Amniotic epithelial cell (primary cell): ENCODE measurements at regions not wholly inside any gene's neighbourhood (a gene's known extent, or its start where the extent isn't known, plus 50 kb on each side); places are given as distances from the start of the nearest gene placed in this dataset.
A peak's percentile ranks its signal among the peaks of the same experiment; 100 is the strongest.
"Not testable (repeated sequence)": the region's sequence is repeated elsewhere in the genome, so short reads cannot be mapped to it uniquely, and the experiment has no call there.

Experiments used
- DNase-seq: peaks from one replicate; pipeline ENCODE4 v3.0.0-alpha.2; 2010; ENCODE audit warnings: low read depth

GRCh38 chr7:50915621-50916020 lies 132.9 kb upstream of the GRB10 start:
- no peak for DNase-seq

DNA sequence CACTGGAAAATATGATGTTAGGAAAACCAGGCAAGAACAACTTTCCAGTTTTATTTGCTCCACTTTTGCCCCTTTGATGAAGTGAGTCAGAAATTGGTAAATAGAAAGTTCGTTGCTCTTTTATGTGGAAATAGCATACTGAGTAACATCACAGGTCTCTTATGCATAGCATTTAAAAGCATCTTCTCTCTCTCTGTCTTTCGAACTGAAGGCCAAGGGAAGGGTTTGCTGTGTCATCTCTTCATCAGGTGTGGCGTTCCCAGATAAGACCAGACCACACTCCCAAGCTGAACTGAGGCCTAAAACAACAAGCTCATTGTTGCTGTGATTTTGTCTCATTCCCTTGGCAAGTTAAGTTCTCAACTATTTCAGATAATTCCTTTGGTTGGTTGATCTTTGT lies 131.8 kb upstream of the GRB10 start:
- no peak for DNase-seq

- DNase-seq, result no peak
These were observed 126.1 kb upstream of the GRB10 start for GRCh38 chr7:50908628-50909290.

DNA sequence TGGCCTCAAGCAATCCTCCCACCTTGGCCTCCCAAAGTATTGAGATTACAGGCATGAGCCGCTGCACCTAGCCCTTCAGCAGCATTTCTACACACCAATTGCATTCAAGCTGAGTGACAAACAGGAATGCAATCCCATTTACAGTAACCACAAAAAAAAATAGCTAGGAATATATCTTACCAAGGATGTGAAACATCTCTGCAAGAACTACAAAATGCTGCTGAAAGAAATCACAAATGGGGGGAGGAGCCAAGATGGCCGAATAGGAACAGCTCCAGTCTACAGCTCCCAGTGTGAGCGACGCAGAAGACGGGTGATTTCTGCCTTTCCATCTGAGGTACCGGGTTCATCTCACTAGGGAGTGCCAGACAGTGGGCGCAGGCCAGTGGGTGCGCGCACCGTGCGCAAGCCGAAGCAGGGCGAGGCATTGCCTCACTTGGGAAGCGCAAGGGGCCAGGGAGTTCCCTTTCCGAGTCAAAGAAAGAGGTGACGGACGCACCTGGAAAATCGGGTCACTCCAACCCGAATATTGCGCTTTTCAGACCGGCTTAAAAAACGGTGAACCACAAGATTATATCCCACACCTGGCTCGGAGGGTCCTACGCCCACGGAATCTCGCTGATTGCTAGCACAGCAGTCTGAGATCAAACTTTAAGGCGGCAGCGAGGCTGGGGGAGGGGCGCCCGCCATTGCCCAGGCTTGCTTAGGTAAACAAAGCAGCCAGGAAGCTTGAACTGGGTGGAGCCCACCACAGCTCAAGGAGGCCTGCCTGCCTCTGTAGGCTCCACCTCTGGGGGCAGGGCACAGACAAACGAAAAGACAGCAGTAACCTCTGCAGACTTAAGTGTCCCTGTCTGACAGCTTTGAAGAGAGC lies 116.1 kb upstream of the GRB10 start:
- DNase-seq, result not testable (repeated sequence)

DNA sequence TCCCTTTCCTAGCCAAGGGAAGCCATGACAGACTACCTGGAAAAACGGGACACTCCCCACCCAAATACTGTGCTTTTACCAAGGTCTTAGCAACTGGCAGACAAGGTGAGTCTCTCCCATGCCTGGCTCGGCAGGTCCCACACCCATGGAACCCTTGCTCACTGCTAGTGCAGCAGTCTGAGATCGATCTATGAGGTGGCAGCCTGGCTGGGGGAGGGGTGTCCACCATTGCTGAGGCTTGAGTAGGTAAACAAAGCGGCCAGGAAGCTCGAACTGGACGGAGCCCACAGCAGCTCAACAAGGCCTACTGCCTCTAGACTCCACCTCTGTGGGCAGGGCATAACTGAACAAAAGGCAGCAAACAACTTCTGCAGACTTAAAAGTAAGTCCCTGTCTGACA lies 104.4 kb upstream of the GRB10 start:
- DNase-seq, result not testable (repeated sequence)

GRCh38 chr7:50872437-50872836 lies 89.7 kb upstream of the GRB10 start:
- no peak for DNase-seq

GRCh38 chr7:50869108-50869725 lies 86.5 kb upstream of the GRB10 start:
- DNase-seq, result peak; percentile 58

GRCh38 chr7:50868426-50869100 lies 85.9 kb upstream of the GRB10 start:
- DNase-seq, result no peak

- no peak for DNase-seq
These were observed 84.3 kb upstream of the GRB10 start for GRCh38 chr7:50867034-50867356.

DNA sequence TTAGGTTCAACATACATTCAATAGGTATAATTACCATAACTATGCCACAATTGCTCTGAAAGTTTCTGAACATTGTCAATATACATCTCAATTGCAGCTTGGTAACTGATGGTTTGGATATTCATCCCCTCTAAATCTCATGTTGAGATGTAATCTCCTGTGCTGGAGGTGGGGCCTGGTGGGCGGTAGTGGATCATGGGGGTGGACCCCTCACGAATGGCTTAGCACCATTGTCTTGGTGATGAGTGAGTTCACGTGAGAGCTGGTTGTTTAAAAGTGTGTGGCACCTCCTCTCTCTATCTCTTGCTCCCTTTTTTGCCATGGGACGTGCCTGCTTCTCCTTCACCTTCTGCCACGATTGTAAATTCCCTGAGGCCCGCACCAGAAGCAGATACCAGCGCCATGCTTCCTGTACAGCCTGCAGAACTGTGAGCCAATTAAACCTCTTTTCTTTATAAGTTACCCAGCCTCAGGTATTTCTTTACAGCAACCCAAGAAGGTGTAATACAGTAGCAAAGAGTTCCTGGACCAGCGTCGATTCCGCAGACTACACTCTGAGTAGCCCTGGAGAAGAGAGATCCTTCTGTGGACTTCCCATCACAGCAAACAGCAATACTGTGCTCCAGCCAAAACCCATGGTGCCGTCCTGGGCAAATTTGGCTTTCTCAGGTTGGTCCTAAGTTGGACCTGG lies 83.8 kb upstream of the GRB10 start:
- DNase-seq, result no peak

GRCh38 chr7:50865450-50865849 lies 82.8 kb upstream of the GRB10 start:
- no peak for DNase-seq

- no peak for DNase-seq
These were observed 82.0 kb upstream of the GRB10 start for GRCh38 chr7:50864694-50865093.

- no peak for DNase-seq
These were observed 80.4 kb upstream of the GRB10 start for GRCh38 chr7:50863053-50863452.

GRCh38 chr7:50862302-50862701 lies 79.6 kb upstream of the GRB10 start:
- no peak for DNase-seq

GRCh38 chr7:50860598-50860997 lies 77.9 kb upstream of the GRB10 start:
- no peak for DNase-seq

- DNase-seq, result no peak
These were observed 77.5 kb upstream of the GRB10 start for GRCh38 chr7:50860174-50860573.

GRCh38 chr7:50858528-50859245 lies 76.0 kb upstream of the GRB10 start:
- no peak for DNase-seq

- DNase-seq, result no peak
These were observed 75.3 kb upstream of the GRB10 start for GRCh38 chr7:50857804-50858489.

DNA sequence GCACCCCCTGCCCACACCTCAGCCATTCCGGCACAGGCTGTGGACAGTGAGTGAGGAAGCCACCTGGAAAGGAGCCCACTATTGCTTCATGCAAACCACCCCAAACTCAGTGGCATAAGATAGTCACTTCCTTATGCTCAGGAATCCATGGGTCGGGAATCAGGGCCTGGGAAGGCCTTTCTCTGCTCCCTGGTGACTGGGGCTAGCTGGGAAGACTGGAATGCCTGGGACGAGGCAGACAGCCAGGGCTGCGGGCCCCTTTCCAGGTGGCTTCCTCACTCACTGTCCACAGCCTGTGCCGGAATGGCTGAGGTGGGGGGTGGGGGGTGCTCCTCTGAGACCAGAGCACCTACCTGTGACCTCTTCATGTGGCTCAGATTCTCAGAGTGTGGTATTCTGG lies 74.1 kb upstream of the GRB10 start:
- DNase-seq, result no peak

DNA sequence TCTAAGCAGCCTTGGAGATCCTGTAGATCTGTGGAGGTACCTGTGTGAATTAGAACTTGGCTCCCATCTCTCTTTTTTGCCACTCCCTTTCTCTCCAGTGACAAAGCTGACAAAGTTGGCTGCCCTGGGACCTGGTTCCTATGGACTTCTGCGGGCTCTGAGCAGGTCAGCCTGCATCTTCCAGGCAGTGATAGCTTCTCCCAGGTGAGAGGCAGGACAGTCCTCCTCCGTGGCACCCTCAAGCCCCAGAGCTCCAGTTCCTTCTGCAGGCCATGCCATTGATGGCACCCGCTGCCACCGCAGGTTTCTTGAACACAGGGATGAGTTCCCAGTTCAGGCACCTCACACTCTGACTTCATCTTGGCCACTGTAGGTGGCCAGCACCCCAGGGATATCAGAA lies 73.5 kb upstream of the GRB10 start:
- DNase-seq, result no peak

GRCh38 chr7:50855526-50855925 lies 72.8 kb upstream of the GRB10 start:
- DNase-seq, result no peak
